Neural progenitor cell (in vitro differentiated cells): ENCODE measurements at regions not wholly inside any gene's neighbourhood (a gene's known extent, or its start where the extent isn't known, plus 50 kb on each side); places are given as distances from the start of the nearest gene placed in this dataset.

Experiments used
- EZH2 ChIP-seq: fragments of 200-600 bp; sonication (generic); IDR thresholded peaks from 2 replicates; pipeline ENCODE4 v1.6.1; 2017; ENCODE audit warnings: antibody characterized with exemption, mild to moderate bottlenecking, moderate library complexity
- TF ChIP-seq, protein P1 (sequence below): fragments of 200-600 bp; sonication (generic); IDR thresholded peaks from 2 replicates; pipeline ENCODE4 v1.5.1; 2017; ENCODE audit warnings: antibody characterized with exemption, mild to moderate bottlenecking

DNA sequence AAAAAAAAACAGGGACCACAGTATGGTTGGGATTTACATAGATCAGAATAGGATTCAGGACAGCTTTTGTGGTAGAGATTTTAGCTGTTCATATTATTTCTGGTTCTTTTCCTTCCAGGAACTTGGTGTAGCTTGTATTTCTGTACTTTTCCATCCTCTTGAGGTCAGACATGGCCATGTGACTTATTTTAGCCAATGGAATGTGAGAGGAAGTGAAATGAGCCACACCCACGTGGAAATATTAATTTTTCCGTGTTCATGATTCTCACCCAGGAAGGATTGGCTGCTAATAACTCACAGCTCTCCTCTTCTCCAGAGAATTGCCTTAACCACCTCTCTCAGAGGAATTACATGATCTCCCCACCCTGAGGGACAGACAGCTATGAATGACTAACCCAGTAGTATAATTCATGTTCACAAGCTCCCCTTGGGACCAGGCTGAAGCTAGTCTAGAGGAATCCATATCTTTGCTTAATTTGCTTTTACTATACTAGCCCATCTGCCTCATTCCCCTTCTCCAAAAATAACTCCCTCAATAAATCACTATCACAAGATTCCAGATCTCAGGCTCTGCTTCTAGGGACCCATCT is 340.4 kb downstream of the NUAK1 start:
- no peak for TF ChIP-seq EZH2
- TF ChIP-seq, protein P1, sequence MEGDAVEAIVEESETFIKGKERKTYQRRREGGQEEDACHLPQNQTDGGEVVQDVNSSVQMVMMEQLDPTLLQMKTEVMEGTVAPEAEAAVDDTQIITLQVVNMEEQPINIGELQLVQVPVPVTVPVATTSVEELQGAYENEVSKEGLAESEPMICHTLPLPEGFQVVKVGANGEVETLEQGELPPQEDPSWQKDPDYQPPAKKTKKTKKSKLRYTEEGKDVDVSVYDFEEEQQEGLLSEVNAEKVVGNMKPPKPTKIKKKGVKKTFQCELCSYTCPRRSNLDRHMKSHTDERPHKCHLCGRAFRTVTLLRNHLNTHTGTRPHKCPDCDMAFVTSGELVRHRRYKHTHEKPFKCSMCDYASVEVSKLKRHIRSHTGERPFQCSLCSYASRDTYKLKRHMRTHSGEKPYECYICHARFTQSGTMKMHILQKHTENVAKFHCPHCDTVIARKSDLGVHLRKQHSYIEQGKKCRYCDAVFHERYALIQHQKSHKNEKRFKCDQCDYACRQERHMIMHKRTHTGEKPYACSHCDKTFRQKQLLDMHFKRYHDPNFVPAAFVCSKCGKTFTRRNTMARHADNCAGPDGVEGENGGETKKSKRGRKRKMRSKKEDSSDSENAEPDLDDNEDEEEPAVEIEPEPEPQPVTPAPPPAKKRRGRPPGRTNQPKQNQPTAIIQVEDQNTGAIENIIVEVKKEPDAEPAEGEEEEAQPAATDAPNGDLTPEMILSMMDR: no peak
